Gastrocnemius medialis (tissue), 4 donors: ENCODE measurements at regions not wholly inside any gene's neighbourhood (a gene's known extent, or its start where the extent isn't known, plus 50 kb on each side); places are given as distances from the start of the nearest gene placed in this dataset.

Experiments
- ATAC-seq, 2 donors: fragments of 150-250 bp; one replicate each; pipeline ENCODE4 v1.9.1; 2016
- DNase-seq, 2 donors: peaks; one replicate each; pipeline ENCODE4 v3.0.0-alpha.2; 2019
- H3K27ac ChIP-seq, 4 donors: fragments of 200-600 bp; sonication (generic); 1 replicate in 1 of 4; 2 replicates in 3 of 4; pipeline ENCODE4 v1.5.1; 2016 to 2018; ENCODE audit warnings: mild to moderate bottlenecking in 2 of 4, moderate library complexity in 1 of 4
- H3K27me3 ChIP-seq, 3 donors: fragments of 200-600 bp; sonication (generic) in 2 of 3; 1 replicate in 1 of 3; 2 replicates in 2 of 3; pipeline versions ENCODE4 v1.5.1 to v1.6.0; 2016 to 2019; ENCODE audit warnings: mild to moderate bottlenecking in 1 of 3, moderate library complexity in 1 of 3
- H3K36me3 ChIP-seq, 2 donors: fragments of 200-600 bp; sonication (generic) in 1 of 2; one replicate each; pipeline ENCODE4 v1.5.1; 2017 to 2018
- H3K4me1 ChIP-seq, 2 donors: fragments of 200-600 bp; sonication (generic) in 1 of 2; one replicate each; pipeline ENCODE4 v1.5.1; 2016 to 2017; ENCODE audit warnings: mild to moderate bottlenecking in 2 of 2
- H3K4me3 ChIP-seq, 4 donors: fragments of 200-600 bp; sonication (generic) in 3 of 4; 1 replicate in 1 of 4; 2 replicates in 3 of 4; pipeline ENCODE4 v1.5.1; 2016 to 2019; ENCODE audit warnings: mild to moderate bottlenecking in 2 of 4
- H3K9me3 ChIP-seq, 3 donors: fragments of 200-600 bp; sonication (generic) in 2 of 3; 1 replicate in 1 of 3; 2 replicates in 2 of 3; pipeline ENCODE4 v1.5.1; 2016 to 2019
- CTCF ChIP-seq, 5 experiments: fragments of 450-650 bp in 3 of 5; fragments of 200-600 bp in 2 of 5; sonication (generic) in 2 of 5; IDR thresholded peaks in 4 of 5; conservative IDR thresholded peaks in 1 of 5; 1 replicate in 4 of 5; 2 replicates in 1 of 5; pipeline ENCODE4 v1.5.1; 2016 to 2019; ENCODE audit warnings: antibody characterized with exemption in 5 of 5, mild to moderate bottlenecking in 3 of 5, moderate library complexity in 3 of 5
- POLR2A ChIP-seq, 2 donors: fragments of 450-650 bp; IDR thresholded peaks; one replicate each; pipeline ENCODE4 v1.6.1; 2017; ENCODE audit warnings: antibody characterized with exemption in 2 of 2, mild to moderate bottlenecking in 2 of 2, moderate library complexity in 2 of 2
- in situ Hi-C, 4 donors: fragments of 200-750 bp; cut with MboI; loops; one replicate each; pipeline versions ENCODE4 v1.15.0 to v1.8.0; 2017; ENCODE audit warnings: low sequenced_read_pairs in 4 of 4
- intact Hi-C: fragments of 100-400 bp; cut with DNase I; formaldehyde crosslinking; loops from one replicate; pipeline ENCODE4 v1.15.1; 2023; ENCODE audit warnings: low total_unique reads

- intact Hi-C loops: no loop called here
- in situ Hi-C loops: no loop called here
- peak; percentile 83 to 84 for ATAC-seq
- no peak overlapping the region for H3K4me3 ChIP-seq
- TF ChIP-seq POLR2A (IDR thresholded peaks at IDR 0.05) (no peak), CTCF (IDR thresholded peaks at IDR 0.05 in 4 of 5, conservative IDR thresholded peaks at IDR 0.05 in 1 of 5) (no peak)
- H3K4me1 ChIP-seq: no peaks in the 10 kb centered on the region
- no peak for DNase-seq
- no peaks in the 10 kb centered on the region for H3K27me3 ChIP-seq
- H3K9me3 ChIP-seq: no peaks in the 10 kb centered on the region
- peak overlapping the region; percentile 9 to 66 (median 43) for H3K27ac ChIP-seq
- H3K36me3 ChIP-seq: no peaks in the 10 kb centered on the region
Measured at GRCh38 chr12:70994217-70994788, 73.8 kb upstream of the PTPRR start.

GRCh38 chr12:70989232-70989631 is 68.7 kb upstream of the PTPRR start:
- TF ChIP-seq POLR2A (IDR thresholded peaks at IDR 0.05) (no peak), CTCF (IDR thresholded peaks at IDR 0.05 in 4 of 5, conservative IDR thresholded peaks at IDR 0.05 in 1 of 5) (no peak)
- in situ Hi-C loops: no loop called here
- no peaks in the 10 kb centered on the region for H3K4me1 ChIP-seq
- no peaks in the 10 kb centered on the region for H3K36me3 ChIP-seq
- no peaks in the 10 kb centered on the region for H3K9me3 ChIP-seq
- intact Hi-C loops: no loop called here
- ATAC-seq: peak in 1 of 2 donors; percentile 55
- H3K4me3 ChIP-seq: no peak overlapping the region
- no peak overlapping the region for H3K27ac ChIP-seq
- no peak for DNase-seq
- no peaks in the 10 kb centered on the region for H3K27me3 ChIP-seq

GRCh38 chr12:70985850-70986249 is 65.3 kb upstream of the PTPRR start:
- in situ Hi-C loops (no loop called here), intact Hi-C loops (no loop called here)
- TF ChIP-seq POLR2A (IDR thresholded peaks at IDR 0.05) (no peak), CTCF (IDR thresholded peaks at IDR 0.05 in 4 of 5, conservative IDR thresholded peaks at IDR 0.05 in 1 of 5) (no peak)
- H3K27me3 ChIP-seq: no peaks in the 10 kb centered on the region
- H3K4me3 ChIP-seq: no peak overlapping the region
- H3K36me3 ChIP-seq: no peaks in the 10 kb centered on the region
- DNase-seq: no peak
- no peaks in the 10 kb centered on the region for H3K9me3 ChIP-seq
- ATAC-seq: peak; percentile 47 to 68
- no peaks in the 10 kb centered on the region for H3K4me1 ChIP-seq
- H3K27ac ChIP-seq: no peak overlapping the region

- Histone ChIP-seq H3K27ac (no peak overlapping the region), H3K36me3 (no peaks in the 10 kb centered on the region), H3K4me1 (no peaks in the 10 kb centered on the region), H3K4me3 (no peak overlapping the region), H3K9me3 (no peaks in the 10 kb centered on the region), H3K27me3 (no peaks in the 10 kb centered on the region)
- in situ Hi-C loops: no loop called here
- DNase-seq (no peak), ATAC-seq (no peak)
- TF ChIP-seq CTCF (IDR thresholded peaks at IDR 0.05 in 4 of 5, conservative IDR thresholded peaks at IDR 0.05 in 1 of 5) (no peak), POLR2A (IDR thresholded peaks at IDR 0.05) (no peak)
- intact Hi-C loops: no loop called here
Measured at GRCh38 chr12:70983692-70984091, 63.2 kb upstream of the PTPRR start.

- Histone ChIP-seq H3K36me3 (no peaks in the 10 kb centered on the region), H3K27me3 (no peaks in the 10 kb centered on the region), H3K4me3 (no peak overlapping the region), H3K9me3 (no peaks in the 10 kb centered on the region), H3K27ac (no peak overlapping the region), H3K4me1 (no peaks in the 10 kb centered on the region)
- DNase-seq: no peak
- in situ Hi-C loops (no loop called here), intact Hi-C loops (no loop called here)
- no peak for TF ChIP-seq CTCF (IDR thresholded peaks at IDR 0.05 in 4 of 5, conservative IDR thresholded peaks at IDR 0.05 in 1 of 5)
- no peak for TF ChIP-seq POLR2A (IDR thresholded peaks at IDR 0.05)
- ATAC-seq: no peak
Measured at GRCh38 chr12:70982991-70983390, 62.5 kb upstream of the PTPRR start.
